Kidney epithelial cell (primary cell): ENCODE measurements at regions not wholly inside any gene's neighbourhood (a gene's known extent, or its start where the extent isn't known, plus 50 kb on each side); places are given as distances from the start of the nearest gene placed in this dataset.

ENCODE experiments used
- DNase-seq: peaks from one replicate; pipeline ENCODE4 v3.0.0-alpha.2; 2010; ENCODE audit warnings: low read depth
- H3K27me3 ChIP-seq: 2 replicates; pipeline ENCODE4 v1.6.0; 2011; ENCODE audit warnings: low read length; ENCODE audit not compliant: control insufficient read depth, insufficient read depth
- H3K36me3 ChIP-seq: 2 replicates; pipeline ENCODE4 v1.5.1; 2011; ENCODE audit warnings: low read length; ENCODE audit not compliant: control insufficient read depth, insufficient read depth
- H3K4me3 ChIP-seq: 2 replicates; pipeline ENCODE4 v1.5.1; 2011; ENCODE audit warnings: low read depth, mild to moderate bottlenecking, control low read depth, low read length
- TF ChIP-seq, protein P1 (sequence below): IDR thresholded peaks from 2 replicates; pipeline ENCODE4 v1.5.1; 2011; ENCODE audit warnings: mild to moderate bottlenecking, moderate library complexity, low read length, control low read depth, inconsistent platforms; ENCODE audit not compliant: insufficient read depth, poor library complexity, severe bottlenecking

DNA sequence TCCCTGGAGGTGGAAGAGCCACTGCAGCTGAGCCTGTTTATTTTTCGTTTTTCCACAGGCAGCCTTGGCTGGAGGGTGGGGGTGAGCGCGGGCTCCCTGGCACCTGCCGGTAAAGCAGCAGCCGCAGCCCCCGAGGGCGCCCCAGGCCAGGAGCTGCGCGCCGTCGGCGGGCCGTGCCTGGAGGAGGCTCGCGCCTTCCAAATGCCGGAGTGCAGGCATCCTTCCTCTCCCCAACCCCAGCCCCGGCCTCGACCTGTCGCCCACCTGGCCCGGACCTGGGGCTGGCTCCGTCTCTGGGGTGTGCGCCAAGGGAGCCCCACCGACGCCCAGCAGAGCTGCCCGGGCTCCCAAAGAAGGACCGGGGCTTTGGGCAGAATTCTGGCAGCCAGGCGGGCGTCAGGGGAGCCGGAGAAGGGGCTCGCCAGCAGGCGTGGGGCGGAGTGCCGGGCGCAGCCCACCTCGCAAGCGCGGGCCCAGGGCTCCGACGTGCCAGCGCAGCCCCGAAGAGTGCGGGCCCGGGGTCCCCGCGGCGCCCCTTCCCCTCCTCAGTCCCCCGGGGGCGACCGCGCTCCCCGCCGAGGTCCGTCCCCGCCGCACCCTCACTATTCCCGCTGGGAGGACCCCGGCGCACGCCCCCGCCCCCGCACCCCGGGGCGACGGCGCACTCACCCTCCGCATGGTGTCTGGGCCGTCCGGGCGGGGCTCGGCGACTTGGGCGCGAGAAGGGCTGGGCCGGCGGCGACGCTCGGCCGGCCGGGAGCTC lies 130.3 kb downstream of the NDUFA12 start:
- DNase-seq = no peak
- TF ChIP-seq, protein P1, sequence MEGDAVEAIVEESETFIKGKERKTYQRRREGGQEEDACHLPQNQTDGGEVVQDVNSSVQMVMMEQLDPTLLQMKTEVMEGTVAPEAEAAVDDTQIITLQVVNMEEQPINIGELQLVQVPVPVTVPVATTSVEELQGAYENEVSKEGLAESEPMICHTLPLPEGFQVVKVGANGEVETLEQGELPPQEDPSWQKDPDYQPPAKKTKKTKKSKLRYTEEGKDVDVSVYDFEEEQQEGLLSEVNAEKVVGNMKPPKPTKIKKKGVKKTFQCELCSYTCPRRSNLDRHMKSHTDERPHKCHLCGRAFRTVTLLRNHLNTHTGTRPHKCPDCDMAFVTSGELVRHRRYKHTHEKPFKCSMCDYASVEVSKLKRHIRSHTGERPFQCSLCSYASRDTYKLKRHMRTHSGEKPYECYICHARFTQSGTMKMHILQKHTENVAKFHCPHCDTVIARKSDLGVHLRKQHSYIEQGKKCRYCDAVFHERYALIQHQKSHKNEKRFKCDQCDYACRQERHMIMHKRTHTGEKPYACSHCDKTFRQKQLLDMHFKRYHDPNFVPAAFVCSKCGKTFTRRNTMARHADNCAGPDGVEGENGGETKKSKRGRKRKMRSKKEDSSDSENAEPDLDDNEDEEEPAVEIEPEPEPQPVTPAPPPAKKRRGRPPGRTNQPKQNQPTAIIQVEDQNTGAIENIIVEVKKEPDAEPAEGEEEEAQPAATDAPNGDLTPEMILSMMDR = no peak
- Histone ChIP-seq H3K36me3 (no peaks in the 10 kb centered on the region), H3K4me3 (peak overlapping the region; percentile 36), H3K27me3 (peaks cover 29% of the 10 kb centered on the region)

DNA sequence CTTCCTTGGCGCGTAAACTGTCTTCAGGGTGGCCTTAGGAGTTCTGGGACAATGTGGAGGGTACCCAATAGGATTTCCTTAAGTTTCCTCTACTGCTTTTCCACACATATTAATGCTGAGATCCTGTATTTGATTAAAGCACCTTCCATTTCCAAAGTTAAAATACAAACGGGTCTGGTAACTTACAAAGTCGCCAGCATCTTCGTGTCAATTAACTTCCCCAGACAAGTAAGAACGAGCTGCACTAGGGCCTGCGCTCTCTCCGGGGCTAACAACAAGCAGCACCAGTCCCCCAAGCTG lies 130.9 kb downstream of the NDUFA12 start:
- no peaks in the 10 kb centered on the region for H3K36me3 ChIP-seq
- TF ChIP-seq, protein P1 = no peak
- no peak for DNase-seq
- peaks cover 29% of the 10 kb centered on the region for H3K27me3 ChIP-seq
- H3K4me3 ChIP-seq = peak overlapping the region; percentile 36

DNA sequence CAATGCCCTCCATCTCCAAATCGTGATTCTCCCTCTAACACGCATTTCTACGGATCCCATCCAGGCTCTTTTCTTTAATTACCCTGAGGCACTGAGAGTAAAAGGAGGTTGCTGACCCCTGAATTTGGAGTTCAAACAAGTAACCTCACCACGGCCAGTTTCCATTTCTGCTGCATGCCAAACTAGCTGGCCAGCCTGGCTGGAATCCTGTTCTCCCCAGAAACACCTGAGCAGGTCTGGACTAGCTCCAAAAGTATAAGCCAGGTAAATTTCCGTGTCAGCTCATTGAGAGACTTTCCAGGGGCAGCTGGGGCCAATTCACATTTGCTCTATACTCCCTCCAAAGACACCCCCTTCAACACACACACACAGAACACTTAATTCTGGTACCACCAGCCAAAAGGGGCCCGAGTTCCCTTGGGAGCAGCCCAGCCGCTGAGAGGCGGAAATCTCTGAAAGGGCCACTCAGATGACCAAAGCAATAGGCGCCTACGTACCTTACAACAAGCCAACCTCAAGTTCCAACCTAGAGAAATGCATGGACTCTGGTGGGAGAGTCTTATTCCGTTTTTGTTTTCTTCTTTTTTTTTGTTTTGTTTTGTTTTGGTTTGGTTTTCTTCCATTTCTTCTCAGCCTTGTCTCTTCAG lies 131.4 kb downstream of the NDUFA12 start:
- no peaks in the 10 kb centered on the region for H3K36me3 ChIP-seq
- no peak overlapping the region for H3K4me3 ChIP-seq
- DNase-seq = no peak
- peaks cover 29% of the 10 kb centered on the region for H3K27me3 ChIP-seq
- TF ChIP-seq, protein P1 = no peak

DNA sequence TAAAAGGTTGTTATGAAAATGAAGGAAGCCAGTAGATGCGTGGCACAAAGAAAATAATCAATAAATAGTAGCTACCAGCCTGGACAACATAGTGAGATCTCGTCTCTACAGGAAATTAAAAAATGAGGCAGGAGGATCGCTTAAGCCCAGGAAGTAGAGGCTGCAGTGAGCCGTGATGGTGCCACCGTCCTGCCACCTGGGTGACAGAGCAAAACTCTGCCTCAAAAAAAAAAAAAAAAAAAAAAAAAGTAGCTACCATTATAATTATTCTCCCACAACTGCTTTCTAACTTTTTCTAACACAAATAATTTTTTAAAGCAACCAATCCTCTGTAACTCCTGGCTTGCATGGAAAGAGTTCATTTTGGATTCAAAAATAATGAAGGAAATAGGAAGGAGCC lies 133.0 kb downstream of the NDUFA12 start:
- Histone ChIP-seq H3K27me3 (peaks cover 29% of the 10 kb centered on the region), H3K4me3 (no peak overlapping the region), H3K36me3 (no peaks in the 10 kb centered on the region)
- no peak for DNase-seq
- TF ChIP-seq, protein P1 = no peak

DNA sequence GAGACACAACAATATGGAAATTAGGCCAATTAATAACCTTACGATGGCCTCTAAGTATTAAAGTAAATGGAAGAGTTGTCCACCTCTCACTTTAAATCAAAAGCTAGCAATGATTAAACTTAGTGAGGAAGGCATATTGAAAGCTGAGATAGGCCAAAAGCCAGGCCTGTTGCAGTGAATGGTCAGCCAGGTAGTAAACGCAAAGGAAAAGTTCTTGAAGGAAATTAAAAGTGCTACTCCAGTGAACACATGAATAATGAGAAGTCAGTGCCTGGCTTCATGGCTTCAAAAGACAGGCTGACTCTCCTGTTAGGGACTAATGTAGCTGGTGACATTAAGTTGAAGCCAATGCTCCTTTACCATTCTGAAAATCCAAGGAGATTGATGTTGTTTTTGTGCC lies 135.3 kb downstream of the NDUFA12 start:
- no peak for DNase-seq
- Histone ChIP-seq H3K36me3 (no peaks in the 10 kb centered on the region), H3K27me3 (peaks cover 18% of the 10 kb centered on the region), H3K4me3 (no peak overlapping the region)
- TF ChIP-seq, protein P1 = no peak
